ENCODE measurements at regions not wholly inside any gene's neighbourhood (a gene's known extent, or its start where the extent isn't known, plus 50 kb on each side); places are given as distances from the start of the nearest gene placed in this dataset.
"Not testable (repeated sequence)": the region's sequence is repeated elsewhere in the genome, so short reads cannot be mapped to it uniquely, and the experiment has no call there.

DNA sequence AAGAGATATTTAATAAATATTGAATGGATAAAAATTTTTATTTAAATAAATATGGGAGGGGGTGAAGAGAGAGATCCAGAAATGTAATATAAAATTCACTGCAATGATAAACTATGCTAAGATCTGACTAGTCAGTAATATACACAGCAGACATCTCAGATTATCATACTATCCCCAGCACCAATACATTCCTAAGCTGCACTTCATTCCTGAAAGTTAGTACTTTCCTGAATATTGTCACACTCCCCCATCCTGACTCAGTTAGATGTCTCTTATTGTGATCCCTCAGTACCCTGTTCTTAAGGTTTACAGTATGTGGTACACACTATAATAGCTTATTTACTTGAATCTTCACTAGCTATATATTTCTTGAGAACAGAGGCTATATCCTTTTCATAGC is 88.3 kb upstream of the KCNQ5 start:
- DNase-seq (ENCODE audit: low read depth), result no peak

DNA sequence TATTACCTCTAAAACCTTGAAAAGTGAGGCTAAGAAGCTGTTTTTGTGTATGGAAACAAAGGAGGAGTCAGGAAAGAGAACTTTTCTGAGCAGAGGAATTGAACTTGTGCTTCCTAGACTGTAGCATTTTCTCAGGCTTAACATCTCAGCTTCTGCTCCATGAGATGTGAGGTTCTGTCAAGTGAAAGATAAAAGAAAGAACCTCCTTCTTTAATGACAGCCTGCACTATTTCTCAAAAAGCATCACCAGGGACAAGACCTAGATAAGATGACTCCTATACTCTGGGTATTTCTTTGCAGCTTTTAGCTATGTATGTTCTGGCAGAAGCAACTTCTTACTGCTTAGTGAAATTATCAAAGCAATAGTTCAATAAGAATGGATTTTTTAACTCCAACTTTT is 87.6 kb upstream of the KCNQ5 start:
- DNase-seq (ENCODE audit: low read depth), result no peak

DNA sequence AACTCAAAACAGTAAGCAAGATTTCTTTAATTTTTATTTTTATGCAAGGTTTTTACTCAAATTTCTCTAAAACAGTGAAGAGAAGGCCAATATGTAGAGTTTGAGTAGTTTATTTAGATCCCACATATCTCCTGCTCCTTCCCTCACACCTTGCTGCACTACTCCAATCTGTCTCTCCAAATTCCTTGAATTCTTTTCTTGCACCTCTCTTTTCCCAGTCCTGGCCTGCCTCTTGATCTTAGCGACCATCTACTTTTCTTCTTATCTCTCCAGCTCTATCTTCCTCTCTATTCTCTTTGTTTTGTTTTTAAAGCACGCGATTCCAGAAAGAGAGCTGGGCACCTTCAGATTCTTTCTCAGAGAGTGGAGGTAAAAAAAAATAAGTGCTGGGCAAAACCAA is 86.7 kb upstream of the KCNQ5 start:
- DNase-seq (ENCODE audit: low read depth), result no peak

GRCh38 chr6:72547020-72547419 is 74.8 kb upstream of the KCNQ5 start:
- DNase-seq (ENCODE audit: low read depth), result no peak

- no peak for DNase-seq (ENCODE audit: low read depth)
Observed at GRCh38 chr6:72551470-72551869, 70.4 kb upstream of the KCNQ5 start.

DNA sequence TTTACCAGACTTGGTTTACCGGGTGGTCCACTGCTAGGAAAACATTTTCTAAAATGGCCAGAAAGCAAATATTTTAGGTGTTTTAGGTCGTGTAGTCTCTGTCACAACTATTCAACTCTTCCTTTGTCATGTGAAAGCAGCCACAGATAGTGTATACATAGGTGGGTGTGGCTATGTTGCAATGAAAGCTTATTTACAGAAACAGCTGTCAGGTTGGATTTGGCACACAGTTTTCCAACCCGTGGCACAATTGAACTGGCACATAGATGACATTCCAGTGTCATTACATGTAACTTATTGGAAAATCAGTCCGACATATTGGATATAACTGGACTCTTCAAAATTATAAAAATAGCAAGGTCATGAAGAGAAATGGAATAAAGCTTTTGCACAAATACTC is 68.9 kb upstream of the KCNQ5 start:
- no peak for DNase-seq (ENCODE audit: low read depth)

GRCh38 chr6:72553531-72554511 is 68.0 kb upstream of the KCNQ5 start:
- DNase-seq (ENCODE audit: low read depth), result peak; percentile 89

DNA sequence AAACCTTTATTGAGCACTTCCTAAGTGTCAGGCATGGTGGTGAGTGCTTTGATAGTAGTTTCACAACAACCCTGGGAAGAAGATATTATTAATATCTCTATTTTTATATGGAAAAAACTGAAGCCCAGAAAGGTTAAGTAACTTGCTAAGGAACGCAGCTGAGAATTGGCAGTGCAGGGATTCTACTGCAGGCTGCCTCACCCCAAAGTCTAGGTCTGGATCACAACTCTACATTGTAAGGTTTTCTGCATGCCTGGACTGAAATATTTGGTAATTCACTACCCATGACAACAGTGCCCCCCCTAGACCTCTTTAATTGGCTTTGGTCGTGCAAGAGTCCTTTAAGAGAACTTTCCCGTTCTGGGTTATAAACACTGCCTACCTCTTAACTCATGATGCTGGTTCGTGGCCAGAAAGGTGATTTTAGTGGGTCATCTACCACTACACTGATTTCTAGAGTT is 67.1 kb upstream of the KCNQ5 start:
- DNase-seq (ENCODE audit: low read depth), result no peak

DNA sequence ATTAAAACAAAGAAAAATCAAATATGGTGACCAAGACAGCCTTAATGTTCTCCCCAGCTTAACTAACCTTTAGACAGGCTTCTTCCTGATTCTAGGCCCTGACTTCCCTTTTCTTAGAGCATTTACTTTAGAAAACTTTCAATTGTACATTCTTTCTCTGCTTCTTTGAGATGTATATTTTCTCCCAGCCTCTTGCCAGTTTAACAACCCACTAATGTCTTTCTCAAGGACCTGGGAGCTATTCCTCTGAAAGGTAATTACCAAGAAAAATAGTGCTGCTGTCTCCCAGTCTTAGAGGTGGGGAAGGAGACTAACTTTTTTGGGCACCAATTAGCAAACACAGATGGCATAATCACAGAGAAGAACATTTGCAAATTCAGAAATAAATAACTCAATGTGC is 62.8 kb upstream of the KCNQ5 start:
- DNase-seq (ENCODE audit: low read depth), result no peak

- no peak for DNase-seq (ENCODE audit: low read depth)
Observed at GRCh38 chr6:72559555-72559954, 62.3 kb upstream of the KCNQ5 start.

GRCh38 chr6:72560721-72561593 is 60.9 kb upstream of the KCNQ5 start:
- DNase-seq (ENCODE audit: low read depth), result no peak

DNA sequence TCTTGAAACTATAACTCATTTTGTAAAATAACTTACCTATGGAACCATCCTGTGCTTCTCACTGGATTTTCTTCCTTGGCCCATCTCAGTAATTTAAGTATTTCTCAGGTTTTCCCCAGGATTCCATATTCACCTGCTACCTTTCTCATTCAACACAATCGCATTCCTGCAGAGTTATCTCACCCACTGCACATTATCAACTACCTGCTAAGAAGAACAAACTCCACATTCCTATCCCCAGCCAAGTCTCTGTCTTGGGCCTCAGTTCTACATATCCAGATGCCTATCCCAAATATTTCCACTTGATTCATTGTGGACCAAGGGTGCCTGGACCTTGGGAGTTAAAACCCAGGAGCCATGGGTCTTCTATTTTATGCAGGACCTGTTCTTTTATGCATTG is 60.2 kb upstream of the KCNQ5 start:
- no peak for DNase-seq (ENCODE audit: low read depth)

DNA sequence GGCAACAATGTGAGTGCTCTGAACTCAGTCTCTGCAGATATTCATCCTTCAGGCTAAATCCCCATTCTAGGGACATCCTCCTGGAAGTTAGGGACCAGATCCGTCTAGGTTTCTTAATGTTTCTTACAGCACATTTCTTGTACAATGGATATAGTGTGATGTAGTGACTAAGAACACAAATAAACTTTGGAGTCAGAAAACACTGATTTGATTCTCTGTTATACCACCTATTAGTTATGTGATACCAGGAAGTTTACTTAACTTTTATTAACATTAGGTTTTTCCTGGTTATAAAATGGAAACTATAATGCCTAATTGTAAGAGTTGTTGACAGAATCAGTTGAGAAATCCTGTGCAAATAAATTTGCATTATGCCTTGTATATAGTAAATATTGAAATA is 57.6 kb upstream of the KCNQ5 start:
- DNase-seq (ENCODE audit: low read depth), result no peak

DNA sequence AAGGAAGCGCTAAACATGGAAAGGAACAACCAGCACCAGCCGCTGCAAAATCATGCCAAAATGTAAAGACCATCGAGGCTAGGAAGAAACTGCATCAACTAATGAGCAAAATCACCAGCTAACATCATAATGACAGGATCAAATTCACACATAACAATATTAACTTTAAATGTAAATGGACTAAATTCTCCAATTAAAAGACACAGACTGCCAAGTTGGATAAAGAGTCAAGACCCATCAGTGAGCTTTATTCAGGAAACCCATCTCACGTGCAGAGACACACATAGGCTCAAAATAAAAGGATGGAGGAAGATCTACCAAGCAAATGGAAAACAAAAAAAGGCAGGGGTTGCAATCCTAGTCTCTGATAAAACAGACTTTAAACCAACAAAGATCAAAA is 49.9 kb upstream of the KCNQ5 start:
- not testable (repeated sequence) for DNase-seq (ENCODE audit: low read depth)

All from stromal cell of bone marrow (primary cell).